Stimulated activated naive B cell treated with anti-CD40 and anti-IgM and Interleukin-4, amounts not matched to agents 10 μg/mL and 1 μg/mL and 100 μg/mL, for 72 hours (primary cell): ENCODE measurements at regions not wholly inside any gene's neighbourhood (a gene's known extent, or its start where the extent isn't known, plus 50 kb on each side); places are given as distances from the start of the nearest gene placed in this dataset.
A peak's percentile ranks its signal among the peaks of the same experiment; 100 is the strongest.

Experiments used
- ATAC-seq, 2 donors: fragments of 150-1000 bp; cut with Tn5 transposase; replicated peaks; 2 replicates each; pipeline ENCODE4 v1.10.0; 2021; ENCODE audit warnings: moderate library complexity in 1 of 2
- DNase-seq: peaks from one replicate; pipeline ENCODE4 v3.0.0; 2021
- H3K27ac Mint-ChIP-seq: one replicate; pipeline ENCODE4 v1.8.0; 2022; ENCODE audit warnings: mild to moderate bottlenecking, mixed read lengths
- H3K27me3 Mint-ChIP-seq, 2 donors: one replicate each; pipeline ENCODE4 v1.8.0; 2022; ENCODE audit warnings: mixed read lengths in 2 of 2
- H3K36me3 Mint-ChIP-seq, 2 donors: one replicate each; pipeline ENCODE4 v1.8.0; 2022; ENCODE audit warnings: mixed read lengths in 2 of 2, mild to moderate bottlenecking in 1 of 2
- H3K4me1 Mint-ChIP-seq, 2 donors: one replicate each; pipeline ENCODE4 v1.8.0; 2022; ENCODE audit warnings: mixed read lengths in 2 of 2, mild to moderate bottlenecking in 1 of 2
- H3K4me3 Mint-ChIP-seq, 2 donors: one replicate each; pipeline ENCODE4 v1.8.0; 2022; ENCODE audit warnings: mild to moderate bottlenecking in 2 of 2, mixed read lengths in 2 of 2, moderate library complexity in 1 of 2
- H3K9me3 Mint-ChIP-seq, 2 donors: one replicate each; pipeline ENCODE4 v1.8.0; 2022; ENCODE audit warnings: mixed read lengths in 2 of 2, mild to moderate bottlenecking in 1 of 2

DNA sequence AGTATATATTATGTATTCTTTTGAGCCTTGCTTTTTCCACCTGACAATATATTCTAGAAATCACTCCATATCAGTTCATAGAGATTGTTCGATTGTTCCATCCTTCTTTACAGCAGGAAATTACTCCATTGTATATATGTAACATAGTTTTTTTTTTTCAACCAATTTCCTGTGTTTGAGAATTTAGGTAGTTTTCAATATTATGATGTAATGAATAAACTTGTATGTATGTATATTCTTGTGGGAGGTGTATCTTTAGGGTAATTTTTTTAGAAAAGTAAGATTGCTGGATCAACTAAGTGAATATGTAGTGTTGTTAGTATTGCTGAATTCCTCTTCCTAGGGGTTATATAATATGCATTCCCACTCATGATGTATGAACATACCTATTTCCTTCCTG, 165.9 kb upstream of the PITX1 start:
- Mint-ChIP-seq H3K4me3 (no peak overlapping the region), H3K4me1 (no peaks in the 10 kb centered on the region), H3K27me3 (peaks cover 31 to 49% of the 10 kb centered on the region in 2 donors), H3K27ac (no peak overlapping the region), H3K9me3 (peaks cover 19 to 21% of the 10 kb centered on the region in 2 donors), H3K36me3 (peaks cover 4 to 5% of the 10 kb centered on the region in 2 donors)
- DNase-seq (no peak), ATAC-seq (no peak)

DNA sequence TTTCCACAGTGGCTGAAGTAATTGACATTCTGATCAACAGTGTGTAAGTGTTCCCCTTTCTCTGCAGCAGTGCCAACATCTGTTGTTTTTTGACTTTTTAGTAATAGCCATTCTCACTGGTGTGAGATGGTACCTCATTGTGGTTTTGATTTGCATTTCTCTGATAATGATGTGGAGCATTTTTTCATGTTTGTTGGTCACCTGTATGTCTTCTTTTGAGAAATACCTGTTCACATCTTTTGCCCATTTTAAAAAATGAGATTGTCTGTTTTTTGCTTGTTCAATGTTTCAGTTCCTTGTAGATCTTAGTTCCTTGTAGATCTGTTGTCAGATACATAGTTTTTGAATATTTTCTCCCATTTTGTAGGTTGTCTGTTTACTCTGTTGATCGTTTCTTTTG, 162.5 kb upstream of the PITX1 start:
- peaks cover 27 to 46% of the 10 kb centered on the region in 2 donors for H3K27me3 Mint-ChIP-seq
- peaks cover 0 to 13% of the 10 kb centered on the region in 2 donors for H3K9me3 Mint-ChIP-seq
- H3K4me3 Mint-ChIP-seq: no peak overlapping the region
- H3K36me3 Mint-ChIP-seq: peaks cover 0 to 3% of the 10 kb centered on the region in 2 donors
- DNase-seq (no peak), ATAC-seq (no peak)
- peaks cover 0 to 1% of the 10 kb centered on the region in 2 donors for H3K4me1 Mint-ChIP-seq
- H3K27ac Mint-ChIP-seq: no peak overlapping the region

DNA sequence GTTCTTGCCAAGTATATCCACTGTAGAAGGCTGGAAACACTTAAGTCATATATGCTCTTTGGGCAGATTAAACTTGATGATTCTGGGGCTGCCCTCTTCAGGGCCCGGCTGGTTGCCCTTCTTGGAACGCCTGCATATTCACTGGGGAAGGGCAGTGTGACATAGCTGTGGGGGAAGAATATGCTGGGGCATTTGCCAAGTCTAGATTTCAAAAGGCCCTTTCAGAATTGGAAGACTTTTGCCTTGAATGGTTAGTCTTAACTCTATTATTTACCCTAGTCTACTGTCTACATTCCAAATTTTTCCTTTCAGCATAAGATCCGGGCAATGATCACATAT, 161.2 kb upstream of the PITX1 start:
- H3K4me3 Mint-ChIP-seq: no peak overlapping the region
- ATAC-seq (no peak), DNase-seq (no peak)
- H3K4me1 Mint-ChIP-seq: peaks cover 3 to 12% of the 10 kb centered on the region in 2 donors
- no peak overlapping the region for H3K27ac Mint-ChIP-seq
- peaks cover 36 to 56% of the 10 kb centered on the region in 2 donors for H3K27me3 Mint-ChIP-seq
- peaks cover 0 to 3% of the 10 kb centered on the region in 2 donors for H3K36me3 Mint-ChIP-seq
- peaks cover 0 to 13% of the 10 kb centered on the region in 2 donors for H3K9me3 Mint-ChIP-seq

DNA sequence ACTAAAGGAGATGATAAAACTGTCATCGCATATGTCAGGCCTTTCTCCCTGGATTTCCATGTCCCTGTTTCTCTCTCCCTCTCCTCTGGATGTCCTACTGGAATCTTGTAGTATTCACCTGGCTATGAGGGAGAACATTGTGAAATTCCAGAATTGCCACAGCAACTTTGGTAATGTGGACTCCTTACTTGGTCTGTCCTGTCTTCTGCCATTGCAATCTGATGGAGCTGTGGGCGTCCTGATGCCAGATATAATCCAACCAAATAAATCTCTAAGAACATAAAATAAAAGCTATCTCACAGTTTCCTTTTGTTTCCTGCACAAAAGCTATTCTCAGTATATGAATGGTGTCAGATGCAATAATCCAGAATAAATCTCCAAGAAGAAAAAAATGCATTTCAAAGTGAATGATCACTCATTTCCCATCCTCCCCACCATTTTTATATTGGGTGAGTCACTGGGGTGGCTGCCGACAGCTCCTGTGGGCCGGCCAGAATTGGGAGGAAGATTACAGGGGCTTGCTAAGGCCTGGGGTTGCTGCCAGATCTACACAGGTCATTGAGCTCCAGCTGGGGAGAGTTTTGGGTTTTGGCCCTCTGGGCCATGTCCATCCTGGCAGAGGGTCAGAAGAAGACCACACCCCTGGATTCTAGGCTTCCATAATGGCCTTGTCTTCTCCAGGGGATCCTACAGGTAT, 160.7 kb upstream of the PITX1 start:
- H3K9me3 Mint-ChIP-seq: peaks cover 0 to 13% of the 10 kb centered on the region in 2 donors
- ATAC-seq (no peak), DNase-seq (no peak)
- H3K36me3 Mint-ChIP-seq: peaks cover 0 to 3% of the 10 kb centered on the region in 2 donors
- H3K4me3 Mint-ChIP-seq: no peak overlapping the region
- H3K4me1 Mint-ChIP-seq: peaks cover 3 to 12% of the 10 kb centered on the region in 2 donors
- peaks cover 35 to 51% of the 10 kb centered on the region in 2 donors for H3K27me3 Mint-ChIP-seq
- no peak overlapping the region for H3K27ac Mint-ChIP-seq

DNA sequence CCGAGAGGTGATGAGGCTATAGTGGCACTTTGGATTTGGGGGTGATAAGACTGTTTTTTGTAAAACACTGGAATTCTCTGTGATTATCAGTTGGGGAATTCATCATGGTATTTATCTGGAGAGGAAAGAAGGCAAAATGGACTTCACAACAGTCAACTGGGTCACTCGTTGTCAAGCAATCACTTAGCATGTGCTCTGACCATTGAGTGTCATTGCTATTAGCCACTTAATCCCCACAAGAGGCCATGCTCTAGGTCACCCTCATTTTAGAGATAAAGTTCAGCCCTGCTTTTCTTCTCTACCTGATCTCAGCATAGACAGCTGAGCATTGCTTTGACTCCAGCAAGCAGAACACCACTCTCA, 160.1 kb upstream of the PITX1 start:
- peaks cover 0 to 3% of the 10 kb centered on the region in 2 donors for H3K36me3 Mint-ChIP-seq
- DNase-seq (no peak), ATAC-seq (no peak)
- no peak overlapping the region for H3K27ac Mint-ChIP-seq
- peaks cover 3 to 12% of the 10 kb centered on the region in 2 donors for H3K4me1 Mint-ChIP-seq
- H3K27me3 Mint-ChIP-seq: peaks cover 36 to 54% of the 10 kb centered on the region in 2 donors
- H3K4me3 Mint-ChIP-seq: no peak overlapping the region
- H3K9me3 Mint-ChIP-seq: peaks cover 0 to 13% of the 10 kb centered on the region in 2 donors

DNA sequence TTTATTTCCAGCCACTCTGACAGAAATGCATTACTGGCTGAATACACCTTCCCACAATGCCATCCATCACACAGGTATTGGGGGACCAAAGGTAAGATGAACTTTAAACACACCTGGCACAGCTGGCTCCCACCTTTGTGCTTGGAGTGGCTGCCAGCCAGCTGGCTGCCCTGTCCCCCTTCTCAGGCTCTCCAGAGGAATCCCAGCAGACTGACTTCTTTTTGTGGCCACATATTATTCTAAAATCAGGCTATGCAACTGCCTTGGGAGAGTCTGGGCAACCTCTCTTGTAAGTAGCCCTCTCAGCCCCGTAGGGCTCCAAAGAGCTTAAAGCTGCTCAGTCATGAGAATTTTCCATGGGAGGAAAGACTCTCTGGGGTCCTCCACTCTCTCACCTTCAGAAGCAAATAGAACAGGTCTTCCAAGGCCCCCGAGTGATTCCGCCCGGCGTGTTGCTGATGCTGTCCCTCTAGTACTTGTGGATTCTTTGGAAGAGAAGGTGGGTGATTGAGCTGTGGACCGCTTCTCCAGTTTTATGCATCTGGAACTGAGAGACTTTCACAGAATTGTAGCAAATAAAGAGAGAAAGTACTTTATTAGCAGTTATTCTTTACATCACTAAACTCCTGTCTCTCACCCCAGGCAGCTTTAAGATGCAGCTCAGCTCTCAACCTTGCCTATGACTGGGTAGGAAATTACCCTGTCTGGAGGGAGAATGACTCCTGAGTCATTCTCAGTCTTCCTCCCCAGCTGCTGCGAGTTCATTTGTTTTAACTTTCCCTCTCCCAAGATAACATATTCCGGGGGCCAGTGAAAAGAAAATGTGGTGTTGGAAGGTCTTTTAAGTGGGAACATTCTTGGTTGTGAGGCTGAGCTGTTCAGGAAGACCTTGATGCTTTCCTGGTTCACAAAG, 159.4 kb upstream of the PITX1 start:
- H3K36me3 Mint-ChIP-seq: peaks cover 0 to 3% of the 10 kb centered on the region in 2 donors
- peaks cover 0 to 13% of the 10 kb centered on the region in 2 donors for H3K9me3 Mint-ChIP-seq
- peaks cover 3 to 12% of the 10 kb centered on the region in 2 donors for H3K4me1 Mint-ChIP-seq
- DNase-seq (no peak), ATAC-seq (no peak)
- no peak overlapping the region for H3K27ac Mint-ChIP-seq
- H3K4me3 Mint-ChIP-seq: no peak overlapping the region
- peaks cover 33 to 52% of the 10 kb centered on the region in 2 donors for H3K27me3 Mint-ChIP-seq

DNA sequence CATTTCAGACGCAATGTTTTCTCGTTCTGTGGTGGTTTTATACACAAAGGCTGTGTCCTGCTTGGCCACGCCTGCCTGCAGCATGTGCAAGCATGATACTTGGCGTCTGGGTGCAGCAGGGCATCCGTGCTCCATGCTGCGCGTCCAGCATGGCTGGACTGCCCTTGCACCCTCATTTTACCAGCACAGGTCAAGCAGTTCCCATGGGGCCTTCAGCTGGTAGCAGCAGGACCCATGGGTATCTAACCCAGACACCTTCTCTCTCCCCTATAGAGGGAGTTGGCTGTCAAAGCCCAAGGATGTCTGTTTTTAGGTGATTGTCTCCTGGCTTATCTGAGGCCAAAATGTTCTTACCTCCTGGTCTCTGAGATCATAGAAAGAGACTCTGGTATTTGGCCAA, 158.3 kb upstream of the PITX1 start:
- no peak overlapping the region for H3K27ac Mint-ChIP-seq
- DNase-seq (no peak), ATAC-seq (no peak)
- no peak overlapping the region for H3K4me3 Mint-ChIP-seq
- peaks cover 0 to 3% of the 10 kb centered on the region in 2 donors for H3K36me3 Mint-ChIP-seq
- H3K9me3 Mint-ChIP-seq: peaks cover 0 to 11% of the 10 kb centered on the region in 2 donors
- H3K27me3 Mint-ChIP-seq: peaks cover 32 to 51% of the 10 kb centered on the region in 2 donors
- H3K4me1 Mint-ChIP-seq: peaks cover 3 to 12% of the 10 kb centered on the region in 2 donors

DNA sequence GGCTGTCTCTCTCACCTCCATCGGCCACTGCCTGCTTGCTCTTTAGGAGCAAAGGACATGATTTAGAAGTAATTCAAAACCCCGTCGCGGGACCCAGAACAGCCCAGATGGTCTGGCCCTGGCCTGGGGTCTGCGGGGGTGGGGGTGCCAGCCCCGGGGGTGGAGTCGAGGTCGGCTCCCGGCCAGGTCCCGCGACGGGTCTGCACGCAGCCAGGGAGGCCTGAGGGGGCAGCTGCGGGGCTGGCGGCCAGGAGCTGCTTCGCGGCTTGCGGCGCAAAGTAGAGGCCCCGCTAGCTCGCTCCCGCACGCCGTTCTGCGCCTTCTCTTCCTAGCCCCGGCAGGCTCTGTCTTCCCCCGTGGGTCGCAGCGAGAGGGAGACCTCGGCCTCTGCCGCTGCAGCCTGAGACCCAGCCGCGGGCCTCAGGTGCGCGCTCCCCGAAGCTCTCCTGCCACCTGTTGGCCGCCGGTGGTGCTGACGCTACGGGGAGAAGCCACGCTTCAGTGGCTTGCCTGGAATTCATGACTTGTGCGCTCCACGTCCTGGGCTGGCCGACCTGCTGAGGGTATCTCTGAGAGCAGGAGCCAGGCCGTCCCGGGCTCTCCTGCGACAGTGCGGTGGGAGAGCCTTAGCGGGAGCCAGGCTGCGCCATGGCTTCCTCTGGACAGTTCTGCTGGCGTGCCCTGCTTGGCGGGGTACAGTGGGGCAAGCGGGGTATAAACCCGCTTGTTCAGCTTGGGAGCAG, 157.2 kb upstream of the PITX1 start:
- DNase-seq: peak; percentile 55
- peak; percentile 97 for ATAC-seq
- Mint-ChIP-seq H3K27ac (no peak overlapping the region), H3K27me3 (peaks cover 32 to 54% of the 10 kb centered on the region in 2 donors), H3K9me3 (peaks cover 0 to 4% of the 10 kb centered on the region in 2 donors), H3K36me3 (no peaks in the 10 kb centered on the region), H3K4me3 (peak overlapping the region; percentile 81 to 83), H3K4me1 (peaks cover 3 to 12% of the 10 kb centered on the region in 2 donors)

DNA sequence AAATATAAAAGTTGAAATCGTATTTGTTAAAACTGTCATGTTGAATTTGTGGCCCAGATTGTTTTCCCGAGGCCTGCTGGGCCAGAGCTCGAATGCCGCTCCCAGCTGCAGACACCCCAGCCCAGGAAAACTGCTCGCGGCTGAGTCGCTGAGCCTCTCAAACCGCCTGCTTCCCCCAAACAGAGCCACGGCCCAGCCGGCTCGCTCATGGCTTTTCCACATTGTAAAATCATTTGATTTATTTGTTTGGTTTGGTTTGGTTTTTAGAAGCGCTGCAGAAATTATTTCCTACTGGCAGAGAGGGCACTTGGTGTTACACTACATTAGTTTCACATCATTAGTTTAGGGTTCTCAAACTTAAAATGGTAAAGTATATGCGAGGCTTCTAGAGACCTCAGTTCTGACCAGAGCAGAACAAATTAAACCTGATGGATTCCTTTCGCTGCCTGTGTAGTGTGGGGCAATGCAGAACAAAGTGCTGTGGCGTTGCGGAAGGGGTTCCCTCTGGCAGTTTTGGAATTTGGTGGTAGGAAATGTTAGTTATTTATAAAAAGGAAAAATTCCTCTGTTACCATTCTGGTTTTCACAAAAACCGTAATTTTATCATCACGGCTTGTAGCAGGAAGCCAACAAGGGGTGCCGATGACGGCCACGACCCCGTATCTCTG, 156.5 kb upstream of the PITX1 start:
- peaks cover 3 to 12% of the 10 kb centered on the region in 2 donors for H3K4me1 Mint-ChIP-seq
- no peaks in the 10 kb centered on the region for H3K9me3 Mint-ChIP-seq
- H3K27me3 Mint-ChIP-seq: peaks cover 32 to 50% of the 10 kb centered on the region in 2 donors
- no peaks in the 10 kb centered on the region for H3K36me3 Mint-ChIP-seq
- H3K27ac Mint-ChIP-seq: no peak overlapping the region
- H3K4me3 Mint-ChIP-seq: peak overlapping the region; percentile 81 to 83
- DNase-seq (no peak), ATAC-seq (no peak)

DNA sequence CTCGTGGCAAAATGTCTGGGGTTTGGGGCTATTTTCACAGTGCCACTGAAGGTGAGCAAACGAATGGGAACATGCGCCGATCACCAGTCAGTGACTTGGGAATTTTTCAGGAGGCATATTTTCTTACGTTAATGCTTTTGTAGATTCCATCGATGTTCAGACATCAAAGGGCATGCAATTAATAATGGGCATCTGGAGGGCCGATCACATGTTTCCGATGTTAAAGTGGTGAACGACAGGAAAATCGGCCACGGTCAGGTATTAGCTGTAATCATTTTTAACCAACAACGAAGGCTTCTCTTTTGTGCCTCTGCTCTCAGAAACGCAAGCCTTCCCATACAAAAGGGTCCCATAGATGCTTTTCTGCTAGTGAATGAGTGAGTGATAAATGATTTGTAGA, 155.0 kb upstream of the PITX1 start:
- no peak overlapping the region for H3K4me3 Mint-ChIP-seq
- H3K36me3 Mint-ChIP-seq: no peaks in the 10 kb centered on the region
- DNase-seq (no peak), ATAC-seq (no peak)
- no peaks in the 10 kb centered on the region for H3K9me3 Mint-ChIP-seq
- H3K27ac Mint-ChIP-seq: no peak overlapping the region
- peaks cover 3 to 12% of the 10 kb centered on the region in 2 donors for H3K4me1 Mint-ChIP-seq
- peaks cover 34 to 47% of the 10 kb centered on the region in 2 donors for H3K27me3 Mint-ChIP-seq

DNA sequence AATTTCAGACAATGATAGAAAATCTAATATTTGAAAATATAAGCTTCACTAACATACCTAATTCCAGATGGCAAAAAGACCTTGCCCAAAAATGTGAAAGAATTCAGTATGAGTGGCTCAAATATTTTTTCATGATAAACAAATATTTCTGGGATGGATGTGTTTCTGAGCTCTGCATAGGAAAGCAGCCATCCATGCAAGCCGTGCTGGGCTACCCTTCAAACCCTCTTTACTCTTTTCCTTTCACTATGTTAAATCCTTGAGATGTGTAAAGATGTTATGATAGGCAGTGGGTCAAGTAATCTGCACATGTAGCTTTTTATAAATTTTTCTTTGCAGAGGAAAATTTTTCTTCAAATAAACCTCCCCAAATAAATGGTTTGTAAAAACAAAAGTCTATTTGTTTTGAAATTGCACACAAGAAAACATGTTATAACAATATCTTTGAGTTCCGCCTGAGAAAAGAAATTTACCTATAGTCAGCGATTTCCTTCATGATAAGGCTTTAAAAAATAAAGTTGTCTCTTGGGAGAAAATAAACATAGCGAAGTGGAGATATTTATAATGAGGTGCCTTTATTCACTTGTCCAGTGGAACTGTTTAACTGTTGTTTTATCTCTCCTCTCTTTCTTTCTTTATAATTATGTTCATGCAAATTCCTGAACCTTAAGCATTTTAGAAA, 154.3 kb upstream of the PITX1 start:
- H3K27me3 Mint-ChIP-seq: peaks cover 28 to 40% of the 10 kb centered on the region in 2 donors

DNA sequence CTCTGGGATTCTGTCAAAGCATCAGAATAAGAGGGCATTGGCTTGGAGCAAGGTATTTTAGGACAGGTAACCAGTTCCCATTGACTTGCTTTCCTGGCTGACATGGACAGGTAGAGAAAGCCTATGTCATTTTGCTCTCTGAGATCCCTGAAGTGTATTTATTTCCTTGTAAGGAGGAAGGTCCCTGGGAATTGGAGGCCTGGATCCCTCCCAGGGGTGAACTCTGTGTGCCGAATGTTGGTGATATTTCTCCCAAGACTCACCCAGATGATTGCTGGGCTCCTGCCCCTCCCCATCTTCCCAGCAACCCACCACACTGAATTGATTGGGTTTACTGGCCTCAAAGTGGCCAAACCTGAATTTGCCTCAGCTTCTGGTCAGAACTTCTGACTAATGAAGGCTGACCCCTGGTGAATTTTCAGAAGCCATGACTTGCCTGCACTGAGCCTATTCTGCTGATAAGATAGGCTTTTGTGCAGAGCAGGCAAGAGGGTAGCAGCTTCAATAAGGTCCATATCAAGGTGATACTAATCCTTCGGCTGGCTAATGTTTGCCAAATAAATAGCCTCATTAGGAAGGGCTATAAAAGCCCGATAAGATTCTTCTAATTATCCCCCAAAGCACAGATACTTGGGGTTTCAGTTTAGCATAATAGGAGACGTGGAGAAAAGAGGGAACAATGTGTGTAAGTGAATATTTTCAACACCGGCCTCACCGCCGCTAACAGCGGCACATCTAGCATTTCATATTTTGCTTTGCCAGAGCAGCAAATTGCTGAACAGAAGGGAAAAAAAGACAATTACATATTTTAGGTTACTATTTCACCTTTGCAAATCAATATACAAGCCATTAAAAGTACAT, 152.9 kb upstream of the PITX1 start:
- H3K4me1 Mint-ChIP-seq: peaks cover 3 to 12% of the 10 kb centered on the region in 2 donors
- peaks cover 26 to 44% of the 10 kb centered on the region in 2 donors for H3K27me3 Mint-ChIP-seq
- no peaks in the 10 kb centered on the region for H3K36me3 Mint-ChIP-seq
- no peak overlapping the region for H3K4me3 Mint-ChIP-seq
- no peak for ATAC-seq
- DNase-seq: no peak
- no peak overlapping the region for H3K27ac Mint-ChIP-seq
- no peaks in the 10 kb centered on the region for H3K9me3 Mint-ChIP-seq

More for the DNA sequence above, 154.3 kb upstream of the PITX1 start:
- Mint-ChIP-seq H3K27ac (no peak overlapping the region), H3K36me3 (no peaks in the 10 kb centered on the region), H3K4me1 (peaks cover 3 to 12% of the 10 kb centered on the region in 2 donors), H3K4me3 (no peak overlapping the region), H3K9me3 (no peaks in the 10 kb centered on the region)
- ATAC-seq (no peak), DNase-seq (no peak)
